Panc1 (cell line): ENCODE measurements at regions not wholly inside any gene's neighbourhood (a gene's known extent, or its start where the extent isn't known, plus 50 kb on each side); places are given as distances from the start of the nearest gene placed in this dataset.

Source experiments
- ATAC-seq: fragments of 200-7000 bp; cut with Tn5 transposase; 2 replicates; pipeline ENCODE4 v1.9.1; 2020; ENCODE audit warnings: mild to moderate bottlenecking, moderate library complexity
- BruUV-seq: library from RNA; stranded (reverse); fragments of 400-500 nt; replicated peaks from 2 replicates; lab custom pipeline; 2021; lab: Mats Ljungman, UMichigan
- CTCF ChIA-PET: fragments of 300-600 bp; sonication (Branson Sonifier 250); formaldehyde crosslinking; loops from one replicate; lab custom pipeline; 2022; ENCODE audit warnings: antibody characterized with exemption; lab: Charles Lee
- POLR2A ChIA-PET: fragments of 300-600 bp; sonication (Branson Sonifier 250); formaldehyde crosslinking; loops from one replicate; lab custom pipeline; 2022; ENCODE audit warnings: antibody characterized with exemption; lab: Charles Lee
- DNase-seq: peaks from one replicate; pipeline ENCODE4 v3.0.0-alpha.2; 2010; ENCODE audit warnings: low read depth, low spot score
- H3K27ac ChIP-seq: 2 replicates; pipeline ENCODE4 v1.5.1; 2011; ENCODE audit warnings: mild to moderate bottlenecking, low read length, inconsistent platforms
- H3K27me3 ChIP-seq: fragments of 200-500 bp; sonication (Bioruptor generic); 2 replicates; pipeline ENCODE4 v1.6.0; 2014; ENCODE audit warnings: low read length, inconsistent platforms; ENCODE audit not compliant: control insufficient read depth, insufficient read depth
- H3K36me3 ChIP-seq: fragments of 200-500 bp; sonication (Bioruptor generic); 2 replicates; pipeline ENCODE4 v1.5.1; 2014; ENCODE audit warnings: inconsistent platforms, mild to moderate bottlenecking, low read length, moderate library complexity; ENCODE audit not compliant: control insufficient read depth, insufficient read depth
- H3K4me1 ChIP-seq: 2 replicates; pipeline ENCODE4 v1.5.1; 2011; ENCODE audit warnings: inconsistent platforms, mild to moderate bottlenecking, low read length, moderate library complexity; ENCODE audit not compliant: control insufficient read depth, insufficient read depth
- H3K4me3 ChIP-seq, 2 experiments: 2 replicates each; pipeline ENCODE4 v1.5.1; 2011 to 2012; ENCODE audit warnings: low read depth in 2 of 2, low read length in 2 of 2, mild to moderate bottlenecking in 2 of 2, inconsistent platforms in 1 of 2, moderate library complexity in 1 of 2
- H3K9me3 ChIP-seq: fragments of 200-500 bp; sonication (Bioruptor generic); 2 replicates; pipeline ENCODE4 v1.5.1; 2014; ENCODE audit warnings: low read depth, mild to moderate bottlenecking, inconsistent platforms, low read length, moderate library complexity; ENCODE audit not compliant: control insufficient read depth, insufficient read depth
- POLR2AphosphoS5 ChIP-seq: IDR thresholded peaks from 2 replicates; pipeline ENCODE4 v1.6.1; 2012; ENCODE audit warnings: mild to moderate bottlenecking, low read depth, low read length, moderate library complexity
- SIN3A ChIP-seq: IDR thresholded peaks from 2 replicates; pipeline ENCODE4 v1.6.1; 2012; ENCODE audit warnings: low read depth, mild to moderate bottlenecking, low read length, moderate library complexity, borderline replicate concordance; ENCODE audit not compliant: insufficient read depth
- TCF7L2 ChIP-seq: IDR thresholded peaks from 2 replicates; pipeline ENCODE4 v1.6.1; 2011; ENCODE audit warnings: mild to moderate bottlenecking, low read depth, low read length, inconsistent platforms
- in situ Hi-C: cut with HindIII; loops from 2 replicates; pipeline ENCODE4 v1.10.0; 2016; ENCODE audit warnings: low sequenced_read_pairs, low pct_unique_long_range_greater_than_20kb
- intact Hi-C: fragments of 100-400 bp; cut with micrococcal nuclease; formaldehyde crosslinking; loops from one replicate; pipeline ENCODE4 v1.10.0; 2022; ENCODE audit not compliant: unreplicated experiment
- TF ChIP-seq, protein P1 (sequence below): fragments of 450-650 bp; IDR thresholded peaks from 2 replicates; pipeline ENCODE4 v1.5.1; 2017; ENCODE audit warnings: mild to moderate bottlenecking
- TF ChIP-seq, protein P2 (sequence below), 2 experiments: IDR thresholded peaks; 2 replicates each; pipeline ENCODE4 v1.6.1; 2011 to 2012; ENCODE audit warnings: low read depth in 2 of 2, control low read depth in 1 of 2, low read length in 1 of 2, mild to moderate bottlenecking in 1 of 2, moderate library complexity in 1 of 2; ENCODE audit not compliant: insufficient read depth in 1 of 2

DNA sequence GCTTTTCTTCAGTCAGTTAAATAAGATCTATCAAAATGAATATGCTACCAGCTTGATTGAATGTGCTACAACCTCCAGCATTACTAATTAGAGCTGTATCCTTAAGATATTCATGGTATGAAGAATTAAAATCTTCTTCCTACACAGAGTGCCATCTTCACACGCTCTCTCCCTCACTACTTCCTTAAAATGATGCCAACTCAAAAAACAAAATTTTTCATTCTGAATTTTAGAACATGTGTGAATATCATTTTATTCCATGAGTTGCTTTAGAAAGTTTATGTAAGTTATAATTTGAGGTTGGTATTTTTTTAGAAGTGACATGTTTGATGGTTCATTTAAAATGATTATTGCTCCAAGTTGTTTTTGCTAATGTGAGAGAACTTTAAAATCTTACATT, 407.5 kb upstream of the CELF2 start:
- TF ChIP-seq, protein P1, sequence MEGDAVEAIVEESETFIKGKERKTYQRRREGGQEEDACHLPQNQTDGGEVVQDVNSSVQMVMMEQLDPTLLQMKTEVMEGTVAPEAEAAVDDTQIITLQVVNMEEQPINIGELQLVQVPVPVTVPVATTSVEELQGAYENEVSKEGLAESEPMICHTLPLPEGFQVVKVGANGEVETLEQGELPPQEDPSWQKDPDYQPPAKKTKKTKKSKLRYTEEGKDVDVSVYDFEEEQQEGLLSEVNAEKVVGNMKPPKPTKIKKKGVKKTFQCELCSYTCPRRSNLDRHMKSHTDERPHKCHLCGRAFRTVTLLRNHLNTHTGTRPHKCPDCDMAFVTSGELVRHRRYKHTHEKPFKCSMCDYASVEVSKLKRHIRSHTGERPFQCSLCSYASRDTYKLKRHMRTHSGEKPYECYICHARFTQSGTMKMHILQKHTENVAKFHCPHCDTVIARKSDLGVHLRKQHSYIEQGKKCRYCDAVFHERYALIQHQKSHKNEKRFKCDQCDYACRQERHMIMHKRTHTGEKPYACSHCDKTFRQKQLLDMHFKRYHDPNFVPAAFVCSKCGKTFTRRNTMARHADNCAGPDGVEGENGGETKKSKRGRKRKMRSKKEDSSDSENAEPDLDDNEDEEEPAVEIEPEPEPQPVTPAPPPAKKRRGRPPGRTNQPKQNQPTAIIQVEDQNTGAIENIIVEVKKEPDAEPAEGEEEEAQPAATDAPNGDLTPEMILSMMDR = no peak
- TF ChIP-seq POLR2AphosphoS5 (no peak), SIN3A (no peak), TCF7L2 (no peak)
- TF ChIP-seq, protein P2, sequence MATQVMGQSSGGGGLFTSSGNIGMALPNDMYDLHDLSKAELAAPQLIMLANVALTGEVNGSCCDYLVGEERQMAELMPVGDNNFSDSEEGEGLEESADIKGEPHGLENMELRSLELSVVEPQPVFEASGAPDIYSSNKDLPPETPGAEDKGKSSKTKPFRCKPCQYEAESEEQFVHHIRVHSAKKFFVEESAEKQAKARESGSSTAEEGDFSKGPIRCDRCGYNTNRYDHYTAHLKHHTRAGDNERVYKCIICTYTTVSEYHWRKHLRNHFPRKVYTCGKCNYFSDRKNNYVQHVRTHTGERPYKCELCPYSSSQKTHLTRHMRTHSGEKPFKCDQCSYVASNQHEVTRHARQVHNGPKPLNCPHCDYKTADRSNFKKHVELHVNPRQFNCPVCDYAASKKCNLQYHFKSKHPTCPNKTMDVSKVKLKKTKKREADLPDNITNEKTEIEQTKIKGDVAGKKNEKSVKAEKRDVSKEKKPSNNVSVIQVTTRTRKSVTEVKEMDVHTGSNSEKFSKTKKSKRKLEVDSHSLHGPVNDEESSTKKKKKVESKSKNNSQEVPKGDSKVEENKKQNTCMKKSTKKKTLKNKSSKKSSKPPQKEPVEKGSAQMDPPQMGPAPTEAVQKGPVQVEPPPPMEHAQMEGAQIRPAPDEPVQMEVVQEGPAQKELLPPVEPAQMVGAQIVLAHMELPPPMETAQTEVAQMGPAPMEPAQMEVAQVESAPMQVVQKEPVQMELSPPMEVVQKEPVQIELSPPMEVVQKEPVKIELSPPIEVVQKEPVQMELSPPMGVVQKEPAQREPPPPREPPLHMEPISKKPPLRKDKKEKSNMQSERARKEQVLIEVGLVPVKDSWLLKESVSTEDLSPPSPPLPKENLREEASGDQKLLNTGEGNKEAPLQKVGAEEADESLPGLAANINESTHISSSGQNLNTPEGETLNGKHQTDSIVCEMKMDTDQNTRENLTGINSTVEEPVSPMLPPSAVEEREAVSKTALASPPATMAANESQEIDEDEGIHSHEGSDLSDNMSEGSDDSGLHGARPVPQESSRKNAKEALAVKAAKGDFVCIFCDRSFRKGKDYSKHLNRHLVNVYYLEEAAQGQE (IDR thresholded peaks at IDR 0.05; ENCODE audit: insufficient read depth in 1 of 2, low read depth in 2 of 2, low read length in 1 of 2) = no peak
- no peak for ATAC-seq
- in situ Hi-C loops (no loop called here), intact Hi-C loops (no loop called here)
- Histone ChIP-seq H3K36me3 (no peaks in the 10 kb centered on the region), H3K27ac (no peak overlapping the region), H3K27me3 (no peaks in the 10 kb centered on the region), H3K4me1 (no peaks in the 10 kb centered on the region), H3K4me3 (no peak overlapping the region), H3K9me3 (no peaks in the 10 kb centered on the region)
- ChIA-PET CTCF (no interaction called here), POLR2A (no interaction called here)
- no TSS peak for BruUV-seq
- DNase-seq = no peak

DNA sequence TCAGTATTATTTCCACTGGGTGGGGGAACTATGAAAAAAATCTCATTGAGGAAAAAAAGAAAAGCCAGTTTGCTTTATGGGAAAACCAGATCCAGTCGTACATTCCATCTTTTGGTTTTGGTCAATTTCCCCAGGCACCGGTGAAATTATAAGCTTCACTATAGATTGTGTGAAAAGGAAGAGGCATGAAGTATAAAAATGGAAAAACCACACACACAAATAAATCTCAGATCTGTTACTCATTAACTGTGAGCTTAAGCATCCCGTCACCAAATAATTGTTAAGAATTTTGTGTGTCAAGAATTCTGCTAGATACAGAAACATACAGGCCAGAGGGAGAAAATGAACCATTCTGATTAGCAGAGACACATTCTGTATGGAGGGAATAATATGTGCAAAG, 405.5 kb upstream of the CELF2 start:
- DNase-seq = no peak
- Histone ChIP-seq H3K4me1 (no peaks in the 10 kb centered on the region), H3K9me3 (no peaks in the 10 kb centered on the region), H3K27me3 (no peaks in the 10 kb centered on the region), H3K27ac (no peak overlapping the region), H3K36me3 (no peaks in the 10 kb centered on the region), H3K4me3 (no peak overlapping the region)
- TF ChIP-seq, protein P1 = no peak
- TF ChIP-seq, protein P2 (IDR thresholded peaks at IDR 0.05; ENCODE audit: insufficient read depth in 1 of 2, low read depth in 2 of 2, low read length in 1 of 2) = no peak
- no peak for TF ChIP-seq POLR2AphosphoS5
- TF ChIP-seq SIN3A = no peak
- TF ChIP-seq TCF7L2 = no peak
- intact Hi-C loops = no loop called here
- CTCF ChIA-PET = no interaction called here
- BruUV-seq = no TSS peak
- POLR2A ChIA-PET = no interaction called here
- in situ Hi-C loops = no loop called here
- no peak for ATAC-seq
